ENCODE measurements at regions not wholly inside any gene's neighbourhood (a gene's known extent, or its start where the extent isn't known, plus 50 kb on each side); places are given as distances from the start of the nearest gene placed in this dataset.

GRCh38 chr7:118129041-118129795 is 54.7 kb upstream of the LSM8 start:
- Histone ChIP-seq H3K36me3 (ENCODE audit: low read depth) (no peaks in the 10 kb centered on the region), H3K9me3 (no peaks in the 10 kb centered on the region), H3K4me3 (no peak overlapping the region), H3K4me1 (ENCODE audit: low read depth) (no peaks in the 10 kb centered on the region)
- TF ChIP-seq, protein P1, sequence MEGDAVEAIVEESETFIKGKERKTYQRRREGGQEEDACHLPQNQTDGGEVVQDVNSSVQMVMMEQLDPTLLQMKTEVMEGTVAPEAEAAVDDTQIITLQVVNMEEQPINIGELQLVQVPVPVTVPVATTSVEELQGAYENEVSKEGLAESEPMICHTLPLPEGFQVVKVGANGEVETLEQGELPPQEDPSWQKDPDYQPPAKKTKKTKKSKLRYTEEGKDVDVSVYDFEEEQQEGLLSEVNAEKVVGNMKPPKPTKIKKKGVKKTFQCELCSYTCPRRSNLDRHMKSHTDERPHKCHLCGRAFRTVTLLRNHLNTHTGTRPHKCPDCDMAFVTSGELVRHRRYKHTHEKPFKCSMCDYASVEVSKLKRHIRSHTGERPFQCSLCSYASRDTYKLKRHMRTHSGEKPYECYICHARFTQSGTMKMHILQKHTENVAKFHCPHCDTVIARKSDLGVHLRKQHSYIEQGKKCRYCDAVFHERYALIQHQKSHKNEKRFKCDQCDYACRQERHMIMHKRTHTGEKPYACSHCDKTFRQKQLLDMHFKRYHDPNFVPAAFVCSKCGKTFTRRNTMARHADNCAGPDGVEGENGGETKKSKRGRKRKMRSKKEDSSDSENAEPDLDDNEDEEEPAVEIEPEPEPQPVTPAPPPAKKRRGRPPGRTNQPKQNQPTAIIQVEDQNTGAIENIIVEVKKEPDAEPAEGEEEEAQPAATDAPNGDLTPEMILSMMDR (IDR thresholded peaks at IDR 0.05) = no peak
- no peak for DNase-seq
- intact Hi-C loops (cut with DNase I, micrococcal nuclease) = no loop called here
- ATAC-seq = no peak

DNA sequence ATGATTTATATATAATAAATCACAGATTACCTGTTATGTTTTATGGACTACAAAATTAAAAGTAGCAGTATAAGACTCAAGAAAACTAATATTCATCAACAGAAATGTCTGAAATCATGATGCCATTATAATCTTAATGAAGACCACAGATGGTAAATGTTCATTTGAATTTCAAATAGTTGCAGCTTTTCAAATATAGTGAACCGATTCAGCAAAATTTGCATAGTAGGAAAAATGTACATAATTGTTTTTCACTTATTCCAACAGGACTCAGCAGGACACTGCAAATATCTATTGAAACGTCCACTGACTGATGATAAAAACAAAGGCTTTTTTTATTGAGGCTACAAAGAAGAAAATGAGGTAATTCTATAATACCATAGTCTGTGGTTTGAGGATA is 51.2 kb upstream of the LSM8 start:
- ATAC-seq = no peak
- TF ChIP-seq, protein P1 (IDR thresholded peaks at IDR 0.05) = no peak

More for the DNA sequence above, 51.2 kb upstream of the LSM8 start:
- Histone ChIP-seq H3K36me3 (ENCODE audit: low read depth) (no peaks in the 10 kb centered on the region), H3K4me1 (ENCODE audit: low read depth) (no peaks in the 10 kb centered on the region), H3K4me3 (no peak overlapping the region), H3K9me3 (peaks cover 3% of the 10 kb centered on the region)
- DNase-seq = no peak
- intact Hi-C loops (cut with DNase I, micrococcal nuclease) = no loop called here
